ENCODE measurements at regions not wholly inside any gene's neighbourhood (a gene's known extent, or its start where the extent isn't known, plus 50 kb on each side); places are given as distances from the start of the nearest gene placed in this dataset.

DNA sequence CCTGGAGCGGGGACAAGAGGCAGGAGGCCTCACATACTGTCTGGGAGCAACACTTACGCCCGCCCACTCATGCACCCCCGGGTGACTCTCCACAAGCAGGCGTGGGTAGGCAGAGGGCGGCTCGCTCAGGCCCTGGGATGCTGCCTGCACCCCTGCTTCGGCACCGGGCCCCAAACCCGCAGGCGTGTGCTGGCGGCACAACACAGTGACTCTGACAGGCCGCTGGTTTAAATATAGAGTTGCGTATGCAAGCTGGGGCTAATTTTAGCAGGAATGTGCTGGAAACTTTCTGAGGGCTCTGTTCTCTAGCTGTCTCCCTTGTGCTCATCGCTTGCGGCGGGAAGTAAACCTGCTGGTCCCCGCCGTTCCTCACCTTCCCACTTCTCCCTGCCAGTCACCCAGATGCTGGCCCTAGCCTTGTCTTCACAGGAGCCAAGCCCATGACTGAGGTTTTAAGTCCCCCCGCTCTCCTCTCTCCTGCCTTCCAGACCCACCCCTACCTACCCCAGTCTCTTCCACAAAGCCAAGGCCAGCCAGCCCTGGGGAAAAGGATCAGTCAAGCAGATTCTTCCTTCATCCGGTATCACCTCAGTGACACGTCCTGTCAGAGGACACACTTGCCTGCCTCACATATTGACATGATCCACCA lies 94.5 kb upstream of the FOXP4 start:
- no peak for DNase-seq (ENCODE audit: low read depth)

DNA sequence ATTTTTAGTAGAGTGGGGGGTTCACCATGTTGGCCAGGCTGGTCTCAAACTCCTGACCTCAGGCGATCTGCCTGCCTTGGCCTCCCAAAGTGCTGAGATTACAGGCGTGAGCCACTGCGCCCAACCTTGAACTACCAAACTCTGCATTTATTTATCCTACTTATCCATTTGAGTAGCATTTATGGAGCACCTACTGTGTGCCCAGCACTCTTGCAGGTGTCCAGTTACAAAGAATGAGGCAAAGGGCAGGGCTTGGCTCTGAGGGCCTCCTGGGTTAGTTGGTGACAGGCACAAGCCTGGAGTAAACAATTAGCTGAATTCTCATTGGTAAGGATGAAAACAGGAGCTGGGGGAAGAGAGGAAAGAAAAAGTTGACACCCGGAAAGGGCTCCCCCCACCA lies 93.4 kb upstream of the FOXP4 start:
- DNase-seq (ENCODE audit: low read depth) = no peak

DNA sequence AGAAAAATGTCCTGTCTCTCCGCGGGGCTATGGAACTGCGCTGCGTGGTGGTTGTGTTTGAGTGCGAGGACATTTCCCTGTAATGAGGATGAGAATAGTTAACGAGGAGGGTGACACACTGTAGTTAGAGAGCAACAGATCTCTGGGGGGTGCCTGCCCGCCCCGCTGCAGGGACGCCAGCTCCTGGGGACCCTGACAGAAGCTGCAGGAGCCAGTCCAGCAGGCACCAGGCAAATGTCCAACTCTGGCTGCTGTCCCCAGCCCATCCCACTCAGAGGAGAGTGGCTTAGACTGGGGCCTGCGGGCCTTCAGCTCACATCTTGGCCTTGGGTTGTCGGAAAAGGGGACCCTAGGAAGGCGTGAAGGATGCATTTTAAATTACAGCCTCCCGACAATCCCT lies 92.9 kb upstream of the FOXP4 start:
- no peak for DNase-seq (ENCODE audit: low read depth)

DNA sequence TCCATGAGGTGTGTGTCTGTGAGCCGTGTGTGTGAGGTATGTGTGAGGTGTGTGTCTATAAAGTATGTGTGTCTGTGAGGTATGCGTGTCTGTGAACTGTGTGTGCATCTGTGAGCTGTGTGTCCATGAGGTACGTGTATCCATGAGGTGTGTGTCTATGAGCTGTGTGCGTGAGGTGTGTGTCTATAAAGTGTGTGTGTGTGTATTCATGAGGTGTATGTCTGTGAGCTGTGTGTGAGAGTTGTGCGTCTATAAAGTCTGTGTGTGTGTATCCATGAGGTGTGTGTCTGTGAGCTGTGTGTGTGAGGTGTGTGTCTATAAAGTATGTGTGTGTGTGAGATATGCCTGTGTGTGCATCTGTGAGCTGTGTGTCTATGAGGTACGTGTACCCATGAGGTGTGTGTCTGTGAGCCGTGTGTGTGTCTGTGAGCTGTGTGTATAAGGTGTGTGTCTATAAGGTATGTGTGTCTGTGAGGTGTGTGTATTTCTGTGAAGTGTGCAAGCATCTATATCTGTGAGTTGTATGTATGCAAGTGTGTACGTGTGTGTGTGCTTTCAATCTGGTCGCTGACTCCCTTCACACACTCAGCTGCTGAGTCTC lies 91.9 kb upstream of the FOXP4 start:
- no peak for DNase-seq (ENCODE audit: low read depth)

DNA sequence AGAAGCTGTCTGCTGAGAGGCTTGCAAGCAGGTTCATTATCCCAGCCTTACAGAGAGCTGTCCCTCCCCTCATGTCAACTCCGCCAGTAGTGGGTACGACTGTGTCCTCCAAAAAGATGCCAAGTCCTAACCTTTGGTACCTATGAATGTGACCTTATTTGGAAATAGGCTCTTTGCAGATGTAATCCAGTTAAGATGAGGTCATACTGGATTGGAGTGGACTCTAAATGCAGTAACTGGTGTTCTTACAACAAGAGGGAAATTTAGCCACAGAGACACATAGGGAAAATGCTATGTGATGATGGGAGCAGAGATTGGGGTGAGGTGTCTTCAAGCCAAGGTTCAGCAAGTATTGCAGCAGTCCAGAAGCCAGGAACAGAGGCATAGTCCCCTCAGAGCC lies 90.8 kb upstream of the FOXP4 start:
- DNase-seq (ENCODE audit: low read depth) = no peak

DNA sequence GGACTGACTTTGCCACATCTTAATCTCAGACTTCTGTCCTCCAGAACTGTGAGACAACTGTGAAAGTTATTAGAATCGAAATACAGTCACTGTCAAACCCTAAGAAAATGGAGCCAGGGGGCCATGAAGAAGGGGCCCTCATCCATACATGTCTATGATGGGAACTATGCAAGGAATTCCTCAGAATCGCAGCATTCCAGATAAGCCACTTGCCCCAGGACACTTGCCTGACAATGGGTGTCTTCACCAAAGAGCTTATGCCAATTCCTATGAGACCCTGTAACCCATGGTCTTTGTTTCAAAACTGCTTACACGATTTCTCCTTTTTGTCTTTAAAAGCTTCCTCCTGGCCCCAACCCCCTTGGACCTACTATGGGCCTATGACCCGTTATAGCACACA lies 90.4 kb upstream of the FOXP4 start:
- DNase-seq (ENCODE audit: low read depth) = no peak

DNA sequence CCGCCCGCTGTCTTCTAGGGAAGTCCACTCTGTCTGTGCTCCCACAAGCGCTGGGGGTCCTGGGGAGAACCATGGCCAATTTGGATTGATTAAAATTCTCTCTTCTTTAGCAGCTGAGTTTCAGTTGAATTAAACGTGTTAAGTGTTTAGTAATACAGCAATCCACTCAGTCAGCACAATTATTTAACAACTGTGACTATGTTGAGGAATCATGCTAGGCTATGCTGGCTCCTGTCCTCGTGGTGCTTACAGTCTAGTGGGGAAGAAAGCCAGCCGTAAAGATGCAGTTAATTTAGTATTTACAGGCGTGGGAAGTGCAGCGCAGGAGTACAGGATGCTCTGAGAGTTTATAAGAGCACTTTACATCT lies 88.9 kb upstream of the FOXP4 start:
- no peak for DNase-seq (ENCODE audit: low read depth)

DNA sequence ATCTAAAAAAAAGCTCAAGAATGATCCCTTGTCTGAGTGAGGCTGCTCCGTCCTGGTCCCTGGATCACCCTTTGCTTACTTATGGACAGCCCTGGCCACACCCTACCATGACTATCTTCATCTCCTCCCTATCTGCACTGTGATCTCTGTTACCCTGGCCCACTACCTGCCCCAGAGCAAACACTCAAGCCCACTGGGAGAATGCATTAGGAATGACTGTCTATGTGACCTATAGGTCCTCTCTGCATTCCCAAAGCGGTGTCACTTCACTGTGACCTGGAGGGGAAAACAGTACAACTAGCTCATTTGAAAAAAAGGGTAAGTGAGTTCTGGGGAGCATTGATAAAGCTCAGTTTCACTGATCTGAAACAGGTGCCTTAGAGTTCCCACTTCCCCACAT lies 86.4 kb upstream of the FOXP4 start:
- DNase-seq (ENCODE audit: low read depth) = no peak

DNA sequence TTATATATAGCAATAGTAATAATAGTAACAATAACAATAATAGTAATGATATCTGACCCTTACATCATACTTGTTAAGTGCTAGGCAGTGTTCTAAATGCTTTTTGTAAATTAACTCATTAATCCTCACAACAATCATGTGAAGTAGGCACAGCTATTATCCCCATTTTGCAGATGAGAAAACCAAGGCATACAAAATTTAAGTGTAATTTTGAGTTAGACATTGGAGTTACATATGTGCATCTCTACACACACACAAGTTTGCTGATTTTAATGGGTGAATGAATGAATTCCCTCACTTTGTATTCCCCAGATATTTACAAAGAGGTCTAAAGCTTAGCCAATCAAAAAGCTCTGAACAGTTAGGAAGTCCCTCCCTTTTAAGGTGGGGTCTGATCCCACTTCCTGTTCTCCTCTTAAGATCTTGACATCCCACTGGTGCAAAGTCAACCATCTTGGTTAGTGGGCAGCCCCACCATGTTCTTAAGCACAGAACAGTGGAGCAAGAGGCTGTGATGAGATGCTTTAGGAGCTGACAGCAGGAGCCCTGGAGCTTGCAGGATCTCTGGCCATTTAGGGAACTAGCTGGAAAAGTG lies 85.3 kb upstream of the FOXP4 start:
- no peak for DNase-seq (ENCODE audit: low read depth)

DNA sequence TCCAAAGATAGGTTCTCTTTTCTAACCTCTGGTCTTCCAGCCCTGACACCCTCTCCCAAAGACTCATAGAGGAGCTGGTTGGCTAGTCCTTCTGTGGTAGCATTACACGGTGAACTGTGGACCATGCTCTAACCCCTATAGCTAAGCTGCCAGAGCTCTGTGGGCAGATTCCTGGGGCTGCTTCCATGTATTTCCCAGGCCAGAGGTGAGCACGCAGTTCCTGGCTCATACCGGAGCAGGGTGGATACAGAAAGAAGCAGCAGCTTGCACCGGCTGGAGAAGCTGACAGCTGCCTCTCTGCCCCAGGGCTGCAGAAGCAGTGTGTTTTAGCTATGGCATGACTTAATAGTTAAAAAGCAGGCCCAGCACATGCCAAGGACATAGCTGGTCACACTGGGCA lies 84.1 kb upstream of the FOXP4 start:
- DNase-seq (ENCODE audit: low read depth) = no peak

DNA sequence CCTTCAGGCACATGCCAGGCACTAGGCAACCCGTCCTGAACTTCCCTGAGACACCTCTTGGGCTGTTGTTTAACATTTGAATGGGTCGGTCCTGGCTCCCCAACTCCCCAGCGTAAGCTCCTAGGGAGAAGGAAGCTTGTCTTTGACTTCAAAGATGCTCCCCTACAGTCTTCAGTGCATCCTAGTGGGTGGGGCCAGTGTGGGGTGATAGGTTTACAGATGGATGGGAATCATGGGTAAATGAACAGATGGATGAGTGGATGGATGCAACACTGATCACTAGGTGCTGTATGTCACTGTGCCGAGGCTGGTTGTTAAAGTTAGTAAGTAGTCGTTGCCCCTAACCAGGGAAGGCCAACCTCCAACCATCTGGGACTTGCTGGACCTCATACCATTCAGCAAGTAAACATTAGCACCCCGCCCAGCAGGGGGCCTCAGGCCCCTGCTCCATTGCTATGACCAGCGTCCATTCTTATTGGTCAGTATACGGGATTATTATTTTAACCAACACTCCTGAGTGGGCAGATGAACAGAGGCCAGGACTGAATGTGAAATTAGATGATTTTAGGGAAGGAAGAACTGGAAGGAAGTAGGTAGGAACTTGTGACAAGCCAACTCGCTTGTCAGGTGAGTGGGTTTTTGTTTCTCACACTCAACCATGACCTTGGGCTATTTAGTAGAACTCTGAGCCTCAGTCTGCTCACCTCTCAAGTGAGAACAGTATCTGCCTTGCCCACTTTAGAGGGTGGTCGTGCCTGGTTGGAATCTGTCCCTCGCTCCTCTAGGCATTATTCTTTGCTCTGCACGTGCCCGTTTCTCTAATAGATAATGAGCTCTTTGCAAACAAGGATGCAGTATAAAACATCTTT lies 82.9 kb upstream of the FOXP4 start:
- DNase-seq (ENCODE audit: low read depth) = no peak

DNA sequence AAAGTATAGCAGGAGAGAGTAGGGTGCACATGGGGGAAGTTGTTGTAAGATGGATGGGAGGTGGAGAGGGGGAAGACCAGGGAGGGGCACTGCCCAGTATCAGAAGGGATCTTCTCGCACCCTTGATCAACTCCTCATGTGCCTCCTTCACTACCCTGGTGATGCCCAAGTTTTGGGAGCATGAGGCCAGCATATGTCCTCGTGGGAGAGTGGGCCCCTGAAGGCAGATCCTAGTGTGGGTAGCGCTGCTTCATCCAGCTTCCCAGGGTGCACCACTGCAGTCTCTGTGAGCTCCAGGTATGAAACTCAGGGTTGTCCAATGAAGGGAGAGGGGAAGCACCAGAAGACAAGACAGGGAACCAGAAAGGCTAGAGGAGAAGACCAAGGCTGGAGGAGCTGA lies 82.2 kb upstream of the FOXP4 start:
- no peak for DNase-seq (ENCODE audit: low read depth)

DNA sequence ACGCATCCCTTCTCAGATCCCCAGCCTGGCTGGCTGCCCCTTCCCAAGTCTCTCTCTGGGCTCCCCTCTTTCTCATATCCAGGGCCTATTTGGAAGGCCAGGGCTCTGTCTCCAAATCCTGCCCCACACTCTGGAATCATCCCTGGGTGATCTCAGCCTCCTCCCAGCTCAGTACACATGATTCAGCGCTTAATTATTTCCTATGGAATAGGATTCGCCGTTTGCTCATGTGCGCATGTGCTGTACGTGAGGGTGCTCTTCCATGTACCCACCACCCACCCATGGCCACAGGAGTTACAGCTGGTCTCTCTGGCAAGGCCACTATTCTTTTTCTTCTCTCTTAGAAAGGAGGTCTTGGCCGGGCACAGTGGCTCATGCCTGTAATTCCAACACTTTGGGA lies 81.7 kb upstream of the FOXP4 start:
- no peak for DNase-seq (ENCODE audit: low read depth)

DNA sequence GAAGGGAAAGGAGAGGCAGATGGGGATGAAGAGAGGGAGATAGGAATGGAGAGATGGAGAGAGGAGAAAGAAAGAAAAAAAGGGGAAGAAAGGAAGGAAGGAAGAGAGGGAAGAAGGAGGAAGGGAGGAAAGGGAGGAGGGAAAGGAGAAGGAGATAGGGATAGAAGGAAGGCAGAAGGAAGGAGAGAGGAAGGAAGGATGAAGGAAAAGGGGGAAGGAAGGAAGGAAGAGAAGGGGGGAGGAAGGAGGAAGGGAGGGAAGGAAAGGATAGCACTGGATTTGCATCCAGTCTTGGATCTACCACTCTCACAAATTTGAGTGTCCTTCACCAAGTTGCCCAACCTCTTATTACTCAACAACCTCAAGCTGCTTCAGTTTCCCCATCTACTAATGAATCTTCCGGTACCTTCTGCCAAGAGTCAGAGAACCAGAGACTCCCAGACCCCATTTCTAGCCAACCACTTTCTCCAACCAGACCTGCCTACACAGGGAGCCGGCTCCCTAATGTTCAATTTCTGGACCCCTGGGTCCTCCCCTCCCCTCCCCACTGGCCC lies 79.7 kb upstream of the FOXP4 start:
- DNase-seq (ENCODE audit: low read depth) = no peak

DNA sequence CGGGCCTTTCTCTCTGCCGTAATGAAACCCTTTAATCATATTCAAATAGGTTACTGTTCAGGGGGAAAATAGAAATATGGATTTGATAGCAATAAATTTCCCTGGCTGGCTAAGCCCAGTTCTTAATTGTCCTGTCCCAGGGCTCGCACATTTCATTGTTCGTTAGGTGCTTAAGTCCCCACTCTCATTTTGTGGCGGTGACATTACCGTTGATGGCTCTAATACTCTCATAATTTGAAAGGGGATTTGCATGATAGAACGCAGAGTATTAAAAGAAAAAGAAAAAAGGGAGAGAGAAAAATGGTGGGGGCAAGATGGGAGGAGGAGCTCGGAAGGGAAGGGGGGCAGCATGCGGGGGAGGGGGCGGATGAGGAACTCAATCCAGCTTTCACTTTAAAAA lies 79.1 kb upstream of the FOXP4 start:
- DNase-seq (ENCODE audit: low read depth) = no peak

DNA sequence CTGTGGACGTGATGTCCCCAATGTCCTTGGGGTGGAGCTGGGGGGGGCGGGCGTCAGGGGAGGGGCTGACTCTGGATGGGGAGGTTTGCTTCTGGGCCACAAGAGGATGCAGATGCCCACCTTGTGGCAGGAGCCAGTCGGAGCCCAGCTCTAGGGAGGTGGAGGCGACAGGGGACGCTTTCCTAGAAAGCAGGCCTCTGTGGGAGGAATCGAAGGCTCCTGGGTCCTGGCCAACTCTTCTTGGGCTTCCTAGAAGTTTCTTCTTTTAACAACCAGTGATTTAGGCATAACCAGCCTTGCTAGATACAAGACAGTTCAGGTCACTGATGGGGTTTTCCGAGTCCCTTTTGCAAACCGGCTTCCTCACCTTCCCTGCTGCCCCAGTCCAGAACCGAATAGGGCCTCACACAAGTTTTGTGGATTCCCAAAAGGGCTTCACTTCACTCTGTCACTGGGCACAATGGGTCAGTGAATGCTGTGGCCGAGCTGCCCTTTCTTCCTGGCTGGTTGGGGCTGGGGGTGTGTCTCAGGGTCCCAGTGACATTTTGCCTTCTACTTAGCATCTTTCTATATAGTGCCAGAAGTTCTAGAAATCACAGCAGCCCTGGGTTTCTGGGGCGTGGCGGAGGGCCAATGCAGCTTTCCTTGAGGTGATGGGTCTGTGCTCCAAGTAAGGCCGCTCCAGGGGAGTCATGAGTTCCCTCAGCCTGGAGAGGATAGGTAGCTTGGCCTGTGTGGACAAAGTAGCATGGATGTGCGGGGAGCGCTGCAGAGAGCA lies 78.4 kb upstream of the FOXP4 start:
- no peak for DNase-seq (ENCODE audit: low read depth)

DNA sequence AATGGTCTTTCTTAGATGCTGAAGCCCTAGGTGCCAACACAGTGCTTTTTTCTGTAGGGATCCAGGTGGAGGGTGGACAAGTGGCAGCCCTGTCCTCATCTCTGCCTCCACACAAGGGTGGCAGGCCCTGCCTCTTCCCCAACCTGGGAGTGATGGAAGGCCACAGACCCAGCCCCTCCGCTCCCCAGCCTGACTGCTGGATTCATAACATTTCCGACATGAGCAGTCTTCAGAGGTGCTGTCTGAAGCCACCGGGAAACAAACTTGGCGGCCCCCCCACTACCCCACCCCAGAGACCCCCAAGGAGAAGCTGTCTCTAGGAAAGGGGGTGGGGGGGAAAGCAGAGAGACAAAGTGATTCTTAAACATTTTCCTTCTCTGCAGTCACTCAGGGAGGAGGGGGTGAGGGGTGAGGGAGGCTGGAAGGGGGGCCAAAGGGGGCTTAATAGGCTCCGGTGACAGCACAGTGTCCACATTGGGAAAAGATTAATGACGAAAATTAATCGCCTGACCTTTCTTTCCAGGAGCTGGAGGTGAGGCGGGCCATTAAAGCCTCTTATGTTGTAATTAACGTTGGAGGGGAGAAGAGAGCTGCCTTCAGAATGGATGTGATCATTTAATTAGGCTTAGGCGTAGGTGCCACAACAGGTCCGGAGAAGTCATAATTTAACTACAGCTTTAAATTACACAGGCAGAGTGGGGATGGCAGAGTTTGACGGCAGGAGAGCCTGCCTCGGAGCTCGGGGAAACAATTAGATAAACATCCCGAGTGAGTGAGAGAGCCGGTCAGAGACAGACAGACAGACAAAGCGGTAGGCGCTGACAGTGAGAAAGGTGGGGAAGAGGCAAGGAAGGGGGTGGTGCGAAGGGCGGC lies 76.8 kb upstream of the FOXP4 start:
- DNase-seq (ENCODE audit: low read depth) = no peak

DNA sequence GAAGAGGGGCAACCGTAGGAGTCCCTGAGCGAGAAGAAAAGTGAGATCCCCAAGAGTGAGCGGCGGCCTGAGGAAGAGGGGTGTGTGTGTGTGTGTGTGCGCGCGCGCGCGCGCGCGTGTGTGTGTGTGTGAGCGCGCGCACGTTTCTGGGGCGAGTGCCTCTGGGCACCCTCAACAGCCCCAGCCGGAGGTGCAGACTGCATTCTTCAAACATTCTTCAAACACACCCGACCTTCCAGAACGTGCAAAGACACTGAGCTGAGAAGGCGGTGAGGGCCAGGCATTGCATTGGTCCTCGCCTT lies 76.2 kb upstream of the FOXP4 start:
- no peak for DNase-seq (ENCODE audit: low read depth)

DNA sequence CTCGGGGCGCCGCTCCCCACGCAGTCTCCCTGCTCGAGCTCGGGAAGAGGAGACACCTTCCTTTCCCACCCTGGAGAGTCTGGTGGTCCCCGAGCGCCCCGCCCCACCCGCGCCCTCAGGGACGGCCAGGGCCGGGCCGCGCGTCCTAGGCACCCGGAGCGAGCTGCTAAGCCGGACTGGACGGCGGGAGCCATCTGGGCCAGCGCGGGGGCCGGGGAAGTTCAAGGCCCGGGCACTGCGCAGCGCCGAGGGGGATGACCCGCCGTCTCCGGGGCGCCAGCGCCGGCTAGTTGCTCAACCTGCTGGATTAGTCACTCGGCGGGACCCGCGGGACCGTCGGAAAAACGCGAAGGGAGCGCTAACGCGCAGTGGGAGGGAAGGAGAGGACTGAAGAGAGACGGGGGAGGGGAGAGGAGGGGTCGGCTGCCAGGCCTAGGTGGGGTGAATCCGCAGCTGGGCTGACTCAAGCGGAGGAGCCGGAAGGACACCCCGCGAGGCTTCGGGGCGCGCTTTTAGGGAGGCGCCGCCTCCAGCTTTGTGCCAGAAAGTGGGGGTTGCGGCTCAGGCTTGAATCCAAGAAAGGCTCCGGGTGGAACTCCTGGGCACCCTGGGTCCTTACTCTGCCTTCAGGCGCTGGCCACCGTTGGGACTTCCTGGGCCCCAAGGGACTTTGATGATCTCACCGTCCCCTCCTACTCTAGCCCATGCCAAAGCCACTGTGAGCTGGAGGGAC lies 75.7 kb upstream of the FOXP4 start:
- DNase-seq (ENCODE audit: low read depth) = no peak

DNA sequence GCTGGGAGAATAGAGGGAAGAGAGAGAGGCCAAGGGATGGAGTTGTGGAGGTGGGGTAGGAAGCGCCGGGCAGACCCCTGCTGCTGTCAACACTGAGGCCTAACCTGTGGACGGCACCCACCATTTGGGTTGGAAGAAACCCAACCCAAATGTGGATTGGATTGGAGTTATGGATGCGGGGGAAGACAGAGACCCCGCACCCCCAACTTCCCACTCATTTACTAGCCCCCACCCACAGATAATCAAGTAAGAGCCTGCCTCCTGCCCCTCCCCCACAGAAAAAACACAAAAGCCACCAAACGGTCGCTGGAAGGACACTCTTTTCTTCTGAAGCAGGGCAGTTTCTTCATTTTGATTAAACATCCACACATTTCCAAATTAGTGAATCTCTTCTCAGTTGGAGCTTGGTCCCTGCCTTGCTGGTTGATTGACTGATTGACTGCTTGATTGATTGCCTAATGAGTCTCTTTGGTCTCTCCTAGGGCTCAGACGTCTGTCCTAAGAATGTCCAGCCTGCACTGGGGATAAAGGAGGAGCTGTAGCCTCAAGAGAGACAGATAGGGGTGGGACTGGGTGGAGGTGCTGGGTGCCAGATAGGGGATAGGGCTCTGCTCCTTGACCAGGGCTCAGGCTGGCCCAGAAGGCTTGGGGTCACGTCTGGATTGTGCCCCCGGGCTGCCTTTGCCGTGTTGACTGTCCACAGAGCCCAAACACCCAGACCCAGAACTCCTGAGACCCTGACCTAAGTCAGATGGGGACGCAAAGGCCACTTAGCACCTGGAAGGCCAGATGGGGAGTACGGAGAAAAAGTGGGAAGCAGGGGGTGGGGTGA lies 74.9 kb upstream of the FOXP4 start:
- DNase-seq (ENCODE audit: low read depth) = no peak
